PC-9 (cell line): ENCODE measurements at regions not wholly inside any gene's neighbourhood (a gene's known extent, or its start where the extent isn't known, plus 50 kb on each side); places are given as distances from the start of the nearest gene placed in this dataset.

ENCODE experiments used
- CTCF ChIP-seq: fragments of 200-600 bp; sonication (generic); conservative IDR thresholded peaks from 2 replicates; pipeline ENCODE4 v1.6.1; 2017; ENCODE audit warnings: mixed run types, antibody characterized with exemption, mild to moderate bottlenecking, moderate library complexity
- EZH2 ChIP-seq: fragments of 200-600 bp; sonication (generic); IDR thresholded peaks from 2 replicates; pipeline ENCODE4 v1.8.0; 2017; ENCODE audit warnings: antibody characterized with exemption, low read depth

GRCh38 chr4:81527709-81528108 lies 56.0 kb upstream of the RASGEF1B start:
- no peak for TF ChIP-seq EZH2
- TF ChIP-seq CTCF = no peak
